ENCODE measurements at regions not wholly inside any gene's neighbourhood (a gene's known extent, or its start where the extent isn't known, plus 50 kb on each side); places are given as distances from the start of the nearest gene placed in this dataset.

DNA sequence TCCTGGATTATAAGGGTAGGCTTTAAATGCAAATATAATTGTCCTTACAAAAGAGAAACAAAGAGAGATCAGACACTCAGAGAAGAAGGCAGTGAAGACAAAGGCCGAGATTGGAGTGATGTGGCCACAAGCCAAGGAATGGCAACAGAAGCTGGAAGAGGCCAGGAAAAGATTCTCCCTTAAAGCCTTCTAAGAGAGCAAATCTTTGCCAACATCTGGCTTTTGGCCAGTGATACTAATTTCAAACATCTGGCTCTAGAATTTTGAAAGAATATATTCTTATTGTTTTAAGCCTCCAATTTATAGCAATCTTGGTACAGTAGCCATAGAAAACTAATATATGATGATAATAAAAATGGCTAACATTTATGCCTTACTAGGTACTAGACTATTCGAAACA, 615.8 kb upstream of the ZNF385D start:
- Histone ChIP-seq H3K79me2 (ENCODE audit: control insufficient read depth, insufficient read depth, low read length) (no peaks in the 10 kb centered on the region), H3K4me2 (ENCODE audit: insufficient read depth, low read length) (no peak overlapping the region), H3K9me1 (ENCODE audit: control insufficient read depth, insufficient read depth, low read length) (no peaks in the 10 kb centered on the region), H4K20me1 (replicated peaks; ENCODE audit: control insufficient read depth, insufficient read depth, low read length) (no peaks in the 10 kb centered on the region), H3K36me3 (ENCODE audit: control insufficient read depth, insufficient read depth, low read length) (no peaks in the 10 kb centered on the region), H3K27me3 (ENCODE audit: control insufficient read depth in 2 of 2, insufficient read depth in 2 of 2, low read length in 2 of 2) (no peaks in the 10 kb centered on the region), H3K27ac (ENCODE audit: extremely low read depth, low read depth, low read length) (no peak overlapping the region), H3K4me3 (no peak overlapping the region), H2AFZ (ENCODE audit: low read depth, low read length) (no peak overlapping the region), H3K9ac (ENCODE audit: insufficient read depth in 1 of 2, low read depth in 2 of 2, low read length in 2 of 2) (no peak overlapping the region), H3K9me3 (replicated peaks; ENCODE audit: control insufficient read depth, insufficient read depth, low read depth, low read length) (no peaks in the 10 kb centered on the region), H3K4me1 (replicated peaks in 1 of 2; ENCODE audit: control insufficient read depth in 2 of 2, insufficient read depth in 2 of 2, low read length in 2 of 2) (no peaks in the 10 kb centered on the region)
- DNase-seq (ENCODE audit: extremely low read depth in 1 of 4, low spot score in 3 of 4) (no peak), ATAC-seq (no peak), FAIRE-seq (no peak)
- POLR2A ChIA-PET = no interaction called here
- BruUV-seq (replicated peaks) = no TSS peak
- TF ChIP-seq, protein P1, sequence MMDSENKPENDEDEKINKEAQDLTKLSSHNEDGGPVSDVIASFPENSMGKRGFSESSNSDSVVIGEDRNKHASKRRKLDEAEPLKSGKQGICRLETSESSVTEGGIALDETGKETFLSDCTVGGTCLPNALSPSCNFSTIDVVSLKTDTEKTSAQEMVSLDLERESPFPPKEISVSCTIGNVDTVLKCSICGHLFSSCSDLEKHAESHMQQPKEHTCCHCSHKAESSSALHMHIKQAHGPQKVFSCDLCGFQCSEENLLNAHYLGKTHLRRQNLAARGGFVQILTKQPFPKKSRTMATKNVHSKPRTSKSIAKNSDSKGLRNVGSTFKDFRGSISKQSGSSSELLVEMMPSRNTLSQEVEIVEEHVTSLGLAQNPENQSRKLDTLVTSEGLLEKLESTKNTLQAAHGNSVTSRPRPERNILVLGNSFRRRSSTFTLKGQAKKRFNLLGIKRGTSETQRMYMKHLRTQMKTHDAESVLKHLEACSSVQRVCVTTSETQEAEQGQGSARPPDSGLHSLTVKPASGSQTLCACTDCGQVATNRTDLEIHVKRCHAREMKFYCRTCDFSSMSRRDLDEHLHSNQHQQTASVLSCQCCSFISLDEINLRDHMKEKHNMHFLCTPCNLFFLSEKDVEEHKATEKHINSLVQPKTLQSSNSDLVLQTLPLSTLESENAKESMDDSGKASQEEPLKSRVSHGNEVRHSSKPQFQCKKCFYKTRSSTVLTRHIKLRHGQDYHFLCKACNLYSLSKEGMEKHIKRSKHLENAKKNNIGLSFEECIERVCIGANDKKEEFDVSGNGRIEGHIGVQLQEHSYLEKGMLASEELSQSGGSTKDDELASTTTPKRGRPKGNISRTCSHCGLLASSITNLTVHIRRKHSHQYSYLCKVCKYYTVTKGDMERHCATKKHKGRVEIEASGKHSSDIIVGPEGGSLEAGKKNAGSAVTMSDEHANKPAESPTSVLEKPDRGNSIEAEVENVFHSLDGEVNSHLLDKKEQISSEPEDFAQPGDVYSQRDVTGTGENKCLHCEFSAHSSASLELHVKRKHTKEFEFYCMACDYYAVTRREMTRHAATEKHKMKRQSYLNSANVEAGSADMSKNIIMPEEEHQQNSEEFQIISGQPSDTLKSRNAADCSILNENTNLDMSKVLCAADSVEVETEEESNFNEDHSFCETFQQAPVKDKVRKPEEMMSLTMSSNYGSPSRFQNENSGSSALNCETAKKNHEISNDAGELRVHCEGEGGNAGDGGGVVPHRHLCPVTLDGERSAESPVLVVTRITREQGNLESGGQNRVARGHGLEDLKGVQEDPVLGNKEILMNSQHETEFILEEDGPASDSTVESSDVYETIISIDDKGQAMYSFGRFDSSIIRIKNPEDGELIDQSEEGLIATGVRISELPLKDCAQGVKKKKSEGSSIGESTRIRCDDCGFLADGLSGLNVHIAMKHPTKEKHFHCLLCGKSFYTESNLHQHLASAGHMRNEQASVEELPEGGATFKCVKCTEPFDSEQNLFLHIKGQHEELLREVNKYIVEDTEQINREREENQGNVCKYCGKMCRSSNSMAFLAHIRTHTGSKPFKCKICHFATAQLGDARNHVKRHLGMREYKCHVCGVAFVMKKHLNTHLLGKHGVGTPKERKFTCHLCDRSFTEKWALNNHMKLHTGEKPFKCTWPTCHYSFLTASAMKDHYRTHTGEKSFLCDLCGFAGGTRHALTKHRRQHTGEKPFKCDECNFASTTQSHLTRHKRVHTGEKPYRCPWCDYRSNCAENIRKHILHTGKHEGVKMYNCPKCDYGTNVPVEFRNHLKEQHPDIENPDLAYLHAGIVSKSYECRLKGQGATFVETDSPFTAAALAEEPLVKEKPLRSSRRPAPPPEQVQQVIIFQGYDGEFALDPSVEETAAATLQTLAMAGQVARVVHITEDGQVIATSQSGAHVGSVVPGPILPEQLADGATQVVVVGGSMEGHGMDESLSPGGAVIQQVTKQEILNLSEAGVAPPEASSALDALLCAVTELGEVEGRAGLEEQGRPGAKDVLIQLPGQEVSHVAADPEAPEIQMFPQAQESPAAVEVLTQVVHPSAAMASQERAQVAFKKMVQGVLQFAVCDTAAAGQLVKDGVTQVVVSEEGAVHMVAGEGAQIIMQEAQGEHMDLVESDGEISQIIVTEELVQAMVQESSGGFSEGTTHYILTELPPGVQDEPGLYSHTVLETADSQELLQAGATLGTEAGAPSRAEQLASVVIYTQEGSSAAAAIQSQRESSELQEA (IDR thresholded peaks at IDR 0.05; ENCODE audit: low read depth) = no peak
- intact Hi-C loops (cut with micrococcal nuclease) (no loop called here), in situ Hi-C loops (cut with MboI) (no loop called here)
- CTCF ChIA-PET (ENCODE audit: low intra/inter-chr PET ratio) = no interaction called here
- 0% methylated on average over 2 of the region's 2 CpGs for WGBS (ENCODE audit: insufficient coverage, low coverage, missing lambda C conversion rate)
